NCI-H526 (cell line): ENCODE measurements at regions not wholly inside any gene's neighbourhood (a gene's known extent, or its start where the extent isn't known, plus 50 kb on each side); places are given as distances from the start of the nearest gene placed in this dataset.
"Not testable (repeated sequence)": the region's sequence is repeated elsewhere in the genome, so short reads cannot be mapped to it uniquely, and the experiment has no call there.

ENCODE experiments used
- DNase-seq, 2 experiments: peaks; one replicate each; lab custom pipeline; 2025; lab: John Stamatoyannopoulos, UW

GRCh38 chr20:46785958-46786357 is 76.5 kb downstream of the SLC2A10 start:
- DNase-seq, result no peak

GRCh38 chr20:46786566-46786965 is 77.1 kb downstream of the SLC2A10 start:
- no peak for DNase-seq

- no peak for DNase-seq
Measured at GRCh38 chr20:46787991-46788762, 78.7 kb downstream of the SLC2A10 start.

- not testable (repeated sequence) for DNase-seq
Measured at GRCh38 chr20:46788763-46789091, 79.3 kb downstream of the SLC2A10 start.

GRCh38 chr20:46789339-46790028 is 80.0 kb downstream of the SLC2A10 start:
- DNase-seq, result peak in 1 of 2 experiments; percentile 16

- DNase-seq, result peak in 1 of 2 experiments; percentile 13
Measured at GRCh38 chr20:46791722-46792416, 82.4 kb downstream of the SLC2A10 start.

GRCh38 chr20:46797206-46797605 is 87.8 kb downstream of the SLC2A10 start:
- no peak for DNase-seq

GRCh38 chr20:46798430-46798829 is 89.0 kb downstream of the SLC2A10 start:
- no peak for DNase-seq

- peak in 1 of 2 experiments; percentile 49 for DNase-seq
Measured at GRCh38 chr20:46799781-46800408, 90.4 kb downstream of the SLC2A10 start.

- no peak for DNase-seq
Measured at GRCh38 chr20:46800409-46800804, 91.0 kb downstream of the SLC2A10 start.

- DNase-seq, result no peak
Measured at GRCh38 chr20:46801003-46801702, 91.7 kb downstream of the SLC2A10 start.

GRCh38 chr20:46802722-46803121 is 91.9 kb upstream of the EYA2 start:
- DNase-seq, result no peak

- DNase-seq, result no peak
Measured at GRCh38 chr20:46803123-46804020, 91.3 kb upstream of the EYA2 start.

GRCh38 chr20:46804126-46804525 is 90.5 kb upstream of the EYA2 start:
- DNase-seq, result no peak

- DNase-seq, result no peak
Measured at GRCh38 chr20:46805836-46806235, 88.8 kb upstream of the EYA2 start.

- peak in 1 of 2 experiments; percentile 37 for DNase-seq
Measured at GRCh38 chr20:46807998-46808397, 86.6 kb upstream of the EYA2 start.

GRCh38 chr20:46808565-46808964 is 86.1 kb upstream of the EYA2 start:
- peak in 1 of 2 experiments; percentile 46 for DNase-seq

- peak in 1 of 2 experiments; percentile 56 for DNase-seq
Measured at GRCh38 chr20:46809706-46810360, 84.8 kb upstream of the EYA2 start.

- DNase-seq, result peak in 1 of 2 experiments; percentile 77
Measured at GRCh38 chr20:46810448-46811223, 84.0 kb upstream of the EYA2 start.
